ENCODE measurements at regions not wholly inside any gene's neighbourhood (a gene's known extent, or its start where the extent isn't known, plus 50 kb on each side); places are given as distances from the start of the nearest gene placed in this dataset.

DNA sequence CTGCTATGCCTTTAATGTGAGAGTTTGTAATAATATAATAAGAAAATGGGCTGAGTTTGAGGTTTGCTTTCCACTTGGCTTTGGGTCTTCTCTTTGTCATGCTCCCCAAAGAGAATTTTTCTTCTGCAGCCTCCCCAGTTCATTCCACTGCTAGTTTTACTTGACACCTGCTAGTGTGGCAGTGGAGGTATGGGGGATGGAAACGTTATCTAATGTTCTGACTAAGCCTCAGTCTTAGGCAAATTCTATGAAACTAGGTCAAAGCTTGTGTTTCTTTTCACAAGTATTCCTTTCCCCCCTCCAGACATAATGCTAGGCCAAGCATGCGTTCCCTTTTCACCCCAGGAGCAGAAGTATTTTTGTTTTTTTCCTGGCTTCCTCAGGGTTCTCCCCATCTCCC is 67.5 kb downstream of the PPP1R2C start:
- H3K79me2 ChIP-seq (ENCODE audit: control insufficient read depth, low read length) = no peaks in the 10 kb centered on the region
- H3K4me2 ChIP-seq (ENCODE audit: low read length) = no peak overlapping the region
- H3K9me2 ChIP-seq (replicated peaks; ENCODE audit: control insufficient read depth, low read length) = no peaks in the 10 kb centered on the region
- no peaks in the 10 kb centered on the region for H3K27me3 ChIP-seq (ENCODE audit: control insufficient read depth, low read length)
- no peaks in the 10 kb centered on the region for H4K20me1 ChIP-seq (ENCODE audit: control insufficient read depth, insufficient read depth, low read depth, low read length)
- no peaks in the 10 kb centered on the region for H3K4me1 ChIP-seq (ENCODE audit: control insufficient read depth, low read length)
- no peaks in the 10 kb centered on the region for H3K36me3 ChIP-seq (ENCODE audit: control insufficient read depth, low read length)
- H3K4me3 ChIP-seq (ENCODE audit: low read length) = no peak overlapping the region
- TF ChIP-seq EZH2phosphoT487 (IDR thresholded peaks at IDR 0.05; ENCODE audit: borderline replicate concordance, low read length) = no peak
- TF ChIP-seq, protein P1, sequence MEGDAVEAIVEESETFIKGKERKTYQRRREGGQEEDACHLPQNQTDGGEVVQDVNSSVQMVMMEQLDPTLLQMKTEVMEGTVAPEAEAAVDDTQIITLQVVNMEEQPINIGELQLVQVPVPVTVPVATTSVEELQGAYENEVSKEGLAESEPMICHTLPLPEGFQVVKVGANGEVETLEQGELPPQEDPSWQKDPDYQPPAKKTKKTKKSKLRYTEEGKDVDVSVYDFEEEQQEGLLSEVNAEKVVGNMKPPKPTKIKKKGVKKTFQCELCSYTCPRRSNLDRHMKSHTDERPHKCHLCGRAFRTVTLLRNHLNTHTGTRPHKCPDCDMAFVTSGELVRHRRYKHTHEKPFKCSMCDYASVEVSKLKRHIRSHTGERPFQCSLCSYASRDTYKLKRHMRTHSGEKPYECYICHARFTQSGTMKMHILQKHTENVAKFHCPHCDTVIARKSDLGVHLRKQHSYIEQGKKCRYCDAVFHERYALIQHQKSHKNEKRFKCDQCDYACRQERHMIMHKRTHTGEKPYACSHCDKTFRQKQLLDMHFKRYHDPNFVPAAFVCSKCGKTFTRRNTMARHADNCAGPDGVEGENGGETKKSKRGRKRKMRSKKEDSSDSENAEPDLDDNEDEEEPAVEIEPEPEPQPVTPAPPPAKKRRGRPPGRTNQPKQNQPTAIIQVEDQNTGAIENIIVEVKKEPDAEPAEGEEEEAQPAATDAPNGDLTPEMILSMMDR (IDR thresholded peaks at IDR 0.05; ENCODE audit: low read depth, low read length, poor library complexity, severe bottlenecking) = no peak
- H3K27ac ChIP-seq (ENCODE audit: low read depth, low read length) = no peak overlapping the region
- H3F3A ChIP-seq (ENCODE audit: control insufficient read depth, insufficient read depth) = no peaks in the 10 kb centered on the region
- H3K9me3 ChIP-seq (ENCODE audit: control insufficient read depth, insufficient read depth, low read length) = no peaks in the 10 kb centered on the region

GRCh38 chrX:42708222-42708621 is 69.7 kb downstream of the PPP1R2C start:
- no peaks in the 10 kb centered on the region for H3K9me2 ChIP-seq (replicated peaks; ENCODE audit: control insufficient read depth, low read length)
- no peaks in the 10 kb centered on the region for H4K20me1 ChIP-seq (ENCODE audit: control insufficient read depth, insufficient read depth, low read depth, low read length)
- no peaks in the 10 kb centered on the region for H3K4me1 ChIP-seq (ENCODE audit: control insufficient read depth, low read length)
- H3K27ac ChIP-seq (ENCODE audit: low read depth, low read length) = no peak overlapping the region
- H3K79me2 ChIP-seq (ENCODE audit: control insufficient read depth, low read length) = no peaks in the 10 kb centered on the region
- no peaks in the 10 kb centered on the region for H3K36me3 ChIP-seq (ENCODE audit: control insufficient read depth, low read length)
- no peaks in the 10 kb centered on the region for H3K9me3 ChIP-seq (ENCODE audit: control insufficient read depth, insufficient read depth, low read length)
- H3F3A ChIP-seq (ENCODE audit: control insufficient read depth, insufficient read depth) = no peaks in the 10 kb centered on the region
- TF ChIP-seq, protein P1 (IDR thresholded peaks at IDR 0.05; ENCODE audit: low read depth, low read length, poor library complexity, severe bottlenecking) = no peak
- no peak for TF ChIP-seq EZH2phosphoT487 (IDR thresholded peaks at IDR 0.05; ENCODE audit: borderline replicate concordance, low read length)
- no peaks in the 10 kb centered on the region for H3K27me3 ChIP-seq (ENCODE audit: control insufficient read depth, low read length)
- H3K4me2 ChIP-seq (ENCODE audit: low read length) = no peak overlapping the region
- H3K4me3 ChIP-seq (ENCODE audit: low read length) = no peak overlapping the region

- Histone ChIP-seq H3F3A (ENCODE audit: control insufficient read depth, insufficient read depth) (no peaks in the 10 kb centered on the region), H3K36me3 (ENCODE audit: control insufficient read depth, low read length) (no peaks in the 10 kb centered on the region), H3K4me3 (ENCODE audit: low read length) (no peak overlapping the region), H3K27ac (ENCODE audit: low read depth, low read length) (no peak overlapping the region), H3K79me2 (ENCODE audit: control insufficient read depth, low read length) (no peaks in the 10 kb centered on the region), H3K4me2 (ENCODE audit: low read length) (no peak overlapping the region), H4K20me1 (ENCODE audit: control insufficient read depth, insufficient read depth, low read depth, low read length) (no peaks in the 10 kb centered on the region), H3K4me1 (ENCODE audit: control insufficient read depth, low read length) (no peaks in the 10 kb centered on the region), H3K27me3 (ENCODE audit: control insufficient read depth, low read length) (no peaks in the 10 kb centered on the region), H3K9me2 (replicated peaks; ENCODE audit: control insufficient read depth, low read length) (no peaks in the 10 kb centered on the region), H3K9me3 (ENCODE audit: control insufficient read depth, insufficient read depth, low read length) (no peaks in the 10 kb centered on the region)
- TF ChIP-seq, protein P1 (IDR thresholded peaks at IDR 0.05; ENCODE audit: low read depth, low read length, poor library complexity, severe bottlenecking) = no peak
- TF ChIP-seq EZH2phosphoT487 (IDR thresholded peaks at IDR 0.05; ENCODE audit: borderline replicate concordance, low read length) = no peak
Measured at GRCh38 chrX:42707742-42708141, 70.2 kb downstream of the PPP1R2C start.

DNA sequence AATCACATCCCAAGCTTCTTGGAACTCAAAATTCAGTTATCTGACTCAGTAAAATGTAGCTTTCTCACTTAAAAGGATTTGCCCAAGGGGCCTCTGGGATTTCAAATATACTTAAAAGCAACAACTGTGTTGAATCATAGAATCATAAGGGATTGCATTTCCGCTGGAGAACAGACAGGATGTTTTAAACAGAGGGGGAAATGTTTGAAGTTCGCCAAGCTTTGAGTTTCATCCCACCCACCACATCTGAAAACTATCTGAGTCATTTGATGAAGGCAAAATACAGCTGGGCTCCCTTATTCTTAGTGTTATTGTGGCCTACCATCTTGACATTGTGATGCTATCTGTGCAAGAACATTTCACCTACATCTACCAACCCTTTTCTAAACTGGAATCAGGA is 73.5 kb downstream of the PPP1R2C start:
- no peak overlapping the region for H3K27ac ChIP-seq (ENCODE audit: low read depth, low read length)
- TF ChIP-seq, protein P1 (IDR thresholded peaks at IDR 0.05; ENCODE audit: low read depth, low read length, poor library complexity, severe bottlenecking) = no peak
- no peak for TF ChIP-seq EZH2phosphoT487 (IDR thresholded peaks at IDR 0.05; ENCODE audit: borderline replicate concordance, low read length)
- H3K4me2 ChIP-seq (ENCODE audit: low read length) = no peak overlapping the region
- no peaks in the 10 kb centered on the region for H3K27me3 ChIP-seq (ENCODE audit: control insufficient read depth, low read length)
- no peaks in the 10 kb centered on the region for H3F3A ChIP-seq (ENCODE audit: control insufficient read depth, insufficient read depth)
- H3K9me3 ChIP-seq (ENCODE audit: control insufficient read depth, insufficient read depth, low read length) = no peaks in the 10 kb centered on the region
- no peaks in the 10 kb centered on the region for H3K4me1 ChIP-seq (ENCODE audit: control insufficient read depth, low read length)
- no peaks in the 10 kb centered on the region for H3K79me2 ChIP-seq (ENCODE audit: control insufficient read depth, low read length)
- H3K4me3 ChIP-seq (ENCODE audit: low read length) = no peak overlapping the region
- no peaks in the 10 kb centered on the region for H3K9me2 ChIP-seq (replicated peaks; ENCODE audit: control insufficient read depth, low read length)
- no peaks in the 10 kb centered on the region for H4K20me1 ChIP-seq (ENCODE audit: control insufficient read depth, insufficient read depth, low read depth, low read length)
- no peaks in the 10 kb centered on the region for H3K36me3 ChIP-seq (ENCODE audit: control insufficient read depth, low read length)
